GM23338 (cell line): ENCODE measurements at regions not wholly inside any gene's neighbourhood (a gene's known extent, or its start where the extent isn't known, plus 50 kb on each side); places are given as distances from the start of the nearest gene placed in this dataset.

Experiments used
- ATAC-seq: fragments of 200-7000 bp; cut with Tn5 transposase; 3 replicates; pipeline ENCODE4 v1.9.1; 2020
- DNase-seq: peaks from one replicate; pipeline ENCODE4 v3.0.0-alpha.2; 2015; ENCODE audit warnings: low spot score
- H2AFZ ChIP-seq: fragments of 200-600 bp; sonication (generic); 2 replicates; pipeline ENCODE4 v1.8.0; 2016; ENCODE audit warnings: antibody characterized with exemption, mild to moderate bottlenecking, moderate library complexity
- H3F3A ChIP-seq: fragments of 200-600 bp; sonication (generic); replicated peaks from 2 replicates; pipeline ENCODE4 v1.8.0; 2017; ENCODE audit warnings: antibody characterized with exemption, mixed run types, low read depth
- H3K27ac ChIP-seq: fragments of 200-600 bp; sonication (generic); 2 replicates; pipeline ENCODE4 v1.6.1; 2016; ENCODE audit warnings: low read depth
- H3K27me3 ChIP-seq: fragments of 200-600 bp; sonication (generic); 2 replicates; pipeline ENCODE4 v1.8.0; 2016; ENCODE audit warnings: mild to moderate bottlenecking, mixed run types, moderate library complexity; ENCODE audit not compliant: insufficient read depth
- H3K36me3 ChIP-seq: fragments of 200-600 bp; sonication (generic); 2 replicates; pipeline ENCODE4 v1.8.0; 2016; ENCODE audit warnings: mild to moderate bottlenecking; ENCODE audit not compliant: insufficient read depth
- H3K4me1 ChIP-seq: fragments of 200-600 bp; sonication (generic); 2 replicates; pipeline ENCODE4 v1.8.0; 2016; ENCODE audit warnings: mild to moderate bottlenecking, moderate library complexity; ENCODE audit not compliant: insufficient read depth
- H3K4me2 ChIP-seq: fragments of 200-600 bp; sonication (generic); 2 replicates; pipeline ENCODE4 v1.7.1; 2017; ENCODE audit warnings: mixed run types
- H3K4me3 ChIP-seq: fragments of 200-600 bp; sonication (generic); 2 replicates; pipeline ENCODE4 v1.6.1; 2016; ENCODE audit warnings: mixed run types
- H3K79me2 ChIP-seq: fragments of 200-600 bp; sonication (generic); replicated peaks from 2 replicates; pipeline ENCODE4 v1.8.0; 2017; ENCODE audit warnings: mild to moderate bottlenecking; ENCODE audit not compliant: insufficient read depth
- H3K9me2 ChIP-seq: fragments of 200-600 bp; sonication (generic); 2 replicates; pipeline ENCODE4 v1.8.0; 2017; ENCODE audit not compliant: insufficient read depth
- H4K20me1 ChIP-seq: fragments of 200-600 bp; sonication (generic); replicated peaks from 2 replicates; pipeline ENCODE4 v1.8.0; 2017; ENCODE audit warnings: mild to moderate bottlenecking; ENCODE audit not compliant: insufficient read depth
- H3K27ac Mint-ChIP-seq: 2 replicates; pipeline ENCODE4 v1.8.0; 2020; ENCODE audit warnings: inconsistent platforms, mild to moderate bottlenecking, moderate library complexity, mixed read lengths
- H3K27me3 Mint-ChIP-seq: 3 replicates; pipeline ENCODE4 v1.8.0; 2022; ENCODE audit warnings: low read depth, mild to moderate bottlenecking, moderate library complexity, mixed read lengths, inconsistent platforms; ENCODE audit not compliant: insufficient read depth, poor library complexity
- H3K36me3 Mint-ChIP-seq: 3 replicates; pipeline ENCODE4 v1.8.0; 2021; ENCODE audit warnings: low read depth, mild to moderate bottlenecking, inconsistent platforms, moderate library complexity, mixed read lengths
- H3K4me1 Mint-ChIP-seq: 3 replicates; pipeline ENCODE4 v1.8.0; 2020; ENCODE audit warnings: mild to moderate bottlenecking, inconsistent platforms, mixed read lengths
- H3K4me3 Mint-ChIP-seq: 3 replicates; pipeline ENCODE4 v1.8.0; 2021; ENCODE audit warnings: moderate library complexity, mild to moderate bottlenecking, inconsistent platforms, mixed read lengths
- H3K9me3 Mint-ChIP-seq: 3 replicates; pipeline ENCODE4 v1.8.0; 2020; ENCODE audit warnings: moderate library complexity, mild to moderate bottlenecking, inconsistent platforms, mixed read lengths
- CREB1 ChIP-seq: fragments of 250-450 bp; sonication (Bioruptor Pico); IDR thresholded peaks from 2 replicates; pipeline ENCODE4 v1.5.0; 2020; ENCODE audit warnings: low read depth, mild to moderate bottlenecking, moderate library complexity
- EZH2 ChIP-seq: fragments of 200-600 bp; sonication (generic); IDR thresholded peaks from one replicate; pipeline ENCODE4 v1.8.0; 2017; ENCODE audit warnings: antibody characterized with exemption, mild to moderate bottlenecking, low read depth; ENCODE audit not compliant: unreplicated experiment
- EZH2phosphoT487 ChIP-seq: fragments of 200-600 bp; sonication (generic); IDR thresholded peaks from one replicate; pipeline ENCODE4 v1.8.1; 2018; ENCODE audit warnings: antibody characterized with exemption; ENCODE audit not compliant: unreplicated experiment
- JUNB ChIP-seq: IDR thresholded peaks from one replicate; pipeline ENCODE4 v1.6.1; 2016; ENCODE audit warnings: antibody characterized with exemption; ENCODE audit not compliant: unreplicated experiment
- NANOG ChIP-seq: IDR thresholded peaks from 2 replicates; pipeline ENCODE4 v1.6.1; 2016; ENCODE audit warnings: antibody characterized with exemption, borderline replicate concordance
- POLR2AphosphoS5 ChIP-seq: IDR thresholded peaks from 2 replicates; pipeline ENCODE4 v1.6.1; 2016; ENCODE audit warnings: antibody characterized with exemption, low read depth
- REST ChIP-seq: IDR thresholded peaks from one replicate; pipeline ENCODE4 v1.6.1; 2018; ENCODE audit warnings: antibody characterized with exemption; ENCODE audit not compliant: unreplicated experiment
- STAT1 ChIP-seq: IDR thresholded peaks from one replicate; pipeline ENCODE4 v1.6.1; 2016; ENCODE audit warnings: antibody characterized with exemption; ENCODE audit not compliant: unreplicated experiment
- ZNF114 ChIP-seq: fragments of 250-450 bp; sonication (Bioruptor Pico); IDR thresholded peaks from 2 replicates; pipeline ENCODE4 v1.5.0; 2020; ENCODE audit warnings: mild to moderate bottlenecking, moderate library complexity
- ZNF331 ChIP-seq: fragments of 250-450 bp; sonication (Bioruptor Pico); IDR thresholded peaks from 2 replicates; pipeline ENCODE4 v1.5.0; 2020; ENCODE audit warnings: low read depth, mild to moderate bottlenecking, moderate library complexity
- ZNF462 ChIP-seq: fragments of 250-450 bp; sonication (Bioruptor Pico); IDR thresholded peaks from 2 replicates; pipeline ENCODE4 v1.5.0; 2020; ENCODE audit warnings: mild to moderate bottlenecking, moderate library complexity
- TF ChIP-seq, protein P1 (sequence below): IDR thresholded peaks from 2 replicates; pipeline ENCODE4 v1.6.1; 2016; ENCODE audit warnings: antibody characterized with exemption
- TF ChIP-seq, protein P2 (sequence below), 2 experiments: fragments of 200-600 bp in 1 of 2; sonication (generic) in 1 of 2; conservative IDR thresholded peaks; 2 replicates each; pipeline versions ENCODE4 v1.5.1 to v1.6.1; 2016 to 2017; ENCODE audit warnings: antibody characterized with exemption in 2 of 2, low read depth in 2 of 2, mild to moderate bottlenecking in 2 of 2, moderate library complexity in 1 of 2

GRCh38 chr2:176412136-176412535 is 142.9 kb downstream of the MTX2 start:
- Mint-ChIP-seq H3K36me3 (no peaks in the 10 kb centered on the region), H3K4me3 (no peak overlapping the region), H3K4me1 (no peaks in the 10 kb centered on the region), H3K27me3 (no peaks in the 10 kb centered on the region), H3K27ac (no peak overlapping the region), H3K9me3 (no peaks in the 10 kb centered on the region)
- no peaks in the 10 kb centered on the region for H3K27me3 ChIP-seq
- H3K9me2 ChIP-seq = no peaks in the 10 kb centered on the region
- no peak overlapping the region for H3K4me2 ChIP-seq
- ATAC-seq (no peak), DNase-seq (no peak)
- H3K4me1 ChIP-seq = no peaks in the 10 kb centered on the region
- no peaks in the 10 kb centered on the region for H3F3A ChIP-seq
- no peaks in the 10 kb centered on the region for H4K20me1 ChIP-seq
- H3K4me3 ChIP-seq = no peak overlapping the region
- H3K27ac ChIP-seq = no peak overlapping the region
- TF ChIP-seq ZNF114 (CRISPR knock-in tag) = no peak
- TF ChIP-seq EZH2phosphoT487 = no peak
- no peak for TF ChIP-seq ZNF331 (CRISPR knock-in tag)
- no peak for TF ChIP-seq REST
- TF ChIP-seq, protein P1, sequence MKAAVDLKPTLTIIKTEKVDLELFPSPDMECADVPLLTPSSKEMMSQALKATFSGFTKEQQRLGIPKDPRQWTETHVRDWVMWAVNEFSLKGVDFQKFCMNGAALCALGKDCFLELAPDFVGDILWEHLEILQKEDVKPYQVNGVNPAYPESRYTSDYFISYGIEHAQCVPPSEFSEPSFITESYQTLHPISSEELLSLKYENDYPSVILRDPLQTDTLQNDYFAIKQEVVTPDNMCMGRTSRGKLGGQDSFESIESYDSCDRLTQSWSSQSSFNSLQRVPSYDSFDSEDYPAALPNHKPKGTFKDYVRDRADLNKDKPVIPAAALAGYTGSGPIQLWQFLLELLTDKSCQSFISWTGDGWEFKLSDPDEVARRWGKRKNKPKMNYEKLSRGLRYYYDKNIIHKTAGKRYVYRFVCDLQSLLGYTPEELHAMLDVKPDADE = no peak
- no peak for TF ChIP-seq STAT1
- TF ChIP-seq, protein P2, sequence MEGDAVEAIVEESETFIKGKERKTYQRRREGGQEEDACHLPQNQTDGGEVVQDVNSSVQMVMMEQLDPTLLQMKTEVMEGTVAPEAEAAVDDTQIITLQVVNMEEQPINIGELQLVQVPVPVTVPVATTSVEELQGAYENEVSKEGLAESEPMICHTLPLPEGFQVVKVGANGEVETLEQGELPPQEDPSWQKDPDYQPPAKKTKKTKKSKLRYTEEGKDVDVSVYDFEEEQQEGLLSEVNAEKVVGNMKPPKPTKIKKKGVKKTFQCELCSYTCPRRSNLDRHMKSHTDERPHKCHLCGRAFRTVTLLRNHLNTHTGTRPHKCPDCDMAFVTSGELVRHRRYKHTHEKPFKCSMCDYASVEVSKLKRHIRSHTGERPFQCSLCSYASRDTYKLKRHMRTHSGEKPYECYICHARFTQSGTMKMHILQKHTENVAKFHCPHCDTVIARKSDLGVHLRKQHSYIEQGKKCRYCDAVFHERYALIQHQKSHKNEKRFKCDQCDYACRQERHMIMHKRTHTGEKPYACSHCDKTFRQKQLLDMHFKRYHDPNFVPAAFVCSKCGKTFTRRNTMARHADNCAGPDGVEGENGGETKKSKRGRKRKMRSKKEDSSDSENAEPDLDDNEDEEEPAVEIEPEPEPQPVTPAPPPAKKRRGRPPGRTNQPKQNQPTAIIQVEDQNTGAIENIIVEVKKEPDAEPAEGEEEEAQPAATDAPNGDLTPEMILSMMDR (conservative IDR thresholded peaks at IDR 0.05; ENCODE audit: low read depth in 2 of 2) = no peak
- TF ChIP-seq POLR2AphosphoS5 = no peak
- no peak for TF ChIP-seq NANOG
- TF ChIP-seq EZH2 = no peak
- no peak for TF ChIP-seq CREB1 (CRISPR knock-in tag)
- TF ChIP-seq ZNF462 (CRISPR knock-in tag) = no peak
- no peak for TF ChIP-seq JUNB
- H3K36me3 ChIP-seq = no peaks in the 10 kb centered on the region
- H3K79me2 ChIP-seq = no peaks in the 10 kb centered on the region
- H2AFZ ChIP-seq = no peak overlapping the region
